Muscle of leg (tissue), 3 donors: ENCODE measurements at regions not wholly inside any gene's neighbourhood (a gene's known extent, or its start where the extent isn't known, plus 50 kb on each side); places are given as distances from the start of the nearest gene placed in this dataset.

Experiments used
- DNase-seq: peaks from one replicate; pipeline ENCODE4 v3.0.0; 2013
- H3K27ac ChIP-seq: one replicate; pipeline ENCODE4 v1.5.1; 2013; ENCODE audit warnings: mild to moderate bottlenecking, low read length, control low read depth
- H3K27me3 ChIP-seq: one replicate; pipeline ENCODE4 v1.6.1; 2013; ENCODE audit warnings: low read length; ENCODE audit not compliant: control insufficient read depth, insufficient read depth
- H3K36me3 ChIP-seq: one replicate; pipeline ENCODE4 v1.6.1; 2013; ENCODE audit warnings: low read length; ENCODE audit not compliant: control insufficient read depth, insufficient read depth
- H3K4me1 ChIP-seq: one replicate; pipeline ENCODE4 v1.6.1; 2013; ENCODE audit warnings: low read length; ENCODE audit not compliant: control insufficient read depth, insufficient read depth
- H3K4me3 ChIP-seq: one replicate; pipeline ENCODE4 v1.5.1; 2013; ENCODE audit warnings: low read length, control low read depth
- H3K9me3 ChIP-seq: replicated peaks from 2 replicates; pipeline ENCODE4 v1.6.1; 2013; ENCODE audit warnings: low read depth, low read length; ENCODE audit not compliant: control insufficient read depth
- WGBS: methylation state at CpG from one replicate; pipeline ENCODE4 v1.1.5; 2013; ENCODE audit warnings: missing lambda C conversion rate; ENCODE audit not compliant: insufficient coverage; 5-methylcytosine and 5-hydroxymethylcytosine counted together

DNA sequence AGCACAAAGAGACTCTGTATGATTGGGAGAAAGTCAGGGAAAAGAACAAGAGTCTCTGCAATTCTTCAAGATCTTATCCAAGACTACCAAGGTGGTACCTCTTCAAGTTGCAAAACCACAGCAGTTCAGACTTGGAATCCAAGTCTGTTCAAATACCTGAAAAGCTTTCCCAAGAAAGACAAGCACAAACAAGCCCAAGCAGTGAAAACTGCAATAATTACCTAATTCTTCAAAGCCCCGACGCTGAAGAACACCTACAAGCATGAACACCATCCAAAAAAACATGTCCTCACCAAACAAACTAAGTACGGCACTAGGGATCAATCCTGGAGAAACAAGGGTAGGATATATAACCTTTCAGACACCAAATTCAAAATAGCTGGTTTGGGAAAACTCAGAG lies 299.3 kb upstream of the ALCAM start:
- no peaks in the 10 kb centered on the region for H3K4me1 ChIP-seq
- H3K9me3 ChIP-seq: peaks cover 2% of the 10 kb centered on the region
- H3K36me3 ChIP-seq: no peaks in the 10 kb centered on the region
- no peak overlapping the region for H3K4me3 ChIP-seq
- DNase-seq: no peak
- H3K27ac ChIP-seq: no peak overlapping the region
- no CpG with 5 or more reads among the region's 3 CpGs for WGBS
- H3K27me3 ChIP-seq: no peaks in the 10 kb centered on the region

DNA sequence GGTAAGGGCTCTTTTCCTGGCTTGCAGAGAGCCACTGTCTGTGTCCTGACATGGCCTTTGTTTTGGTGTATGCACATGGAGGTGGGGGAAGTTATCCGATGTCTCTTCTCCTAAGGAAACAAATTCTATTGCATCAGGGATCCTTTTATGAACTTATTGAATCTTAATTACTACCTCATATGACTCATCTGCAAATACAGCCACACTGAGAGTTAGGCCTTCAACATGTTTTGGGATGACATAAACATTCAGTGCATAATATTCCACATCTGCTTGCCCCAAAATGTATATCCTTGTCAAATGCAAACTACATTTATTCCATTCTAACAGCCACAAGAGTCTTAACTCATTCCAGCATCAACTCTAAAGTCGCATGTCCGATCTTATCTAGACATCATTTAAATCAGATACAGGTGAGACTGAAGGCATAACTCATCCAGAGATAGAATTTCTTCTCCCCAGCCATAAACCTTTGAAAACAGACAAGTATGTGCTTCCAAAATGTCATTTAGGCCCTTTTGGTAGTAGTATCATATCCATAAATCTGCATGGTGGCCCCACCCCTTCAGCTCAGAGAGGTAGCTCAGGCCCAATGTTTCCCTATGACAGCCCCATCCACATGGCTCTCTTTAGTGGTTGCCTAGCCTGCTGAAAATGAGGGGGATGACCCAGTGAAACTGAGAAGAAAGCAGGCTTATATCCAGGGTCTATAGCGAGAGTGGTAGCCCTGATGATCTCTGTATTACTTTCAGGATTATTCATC lies 289.5 kb upstream of the ALCAM start:
- H3K36me3 ChIP-seq: no peaks in the 10 kb centered on the region
- H3K9me3 ChIP-seq: no peaks in the 10 kb centered on the region
- 100% methylated on average over 2 of the region's 4 CpGs for WGBS

DNA sequence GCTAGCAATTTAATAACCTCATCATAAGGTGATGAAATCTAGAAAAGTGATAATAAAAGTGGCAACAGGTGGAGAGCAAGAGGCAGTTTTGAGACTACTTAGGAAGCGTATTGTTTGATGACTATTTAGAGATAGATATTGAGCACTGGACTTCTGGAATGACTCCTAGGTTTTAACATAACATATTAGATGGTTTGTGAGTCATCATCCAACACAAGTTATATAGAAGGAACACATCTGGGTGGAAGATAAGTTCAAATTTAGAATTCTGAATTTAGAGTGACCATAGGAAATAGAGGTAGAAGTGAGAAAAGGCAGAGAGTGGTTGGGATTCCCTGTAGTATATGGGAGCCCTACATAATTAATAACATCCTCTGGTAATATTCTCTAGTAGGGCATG lies 282.8 kb upstream of the ALCAM start:
- H3K27me3 ChIP-seq: no peaks in the 10 kb centered on the region
- no CpG with 5 or more reads among the region's 1 CpG for WGBS

More for the DNA sequence above, 289.5 kb upstream of the ALCAM start:
- DNase-seq: no peak
- Histone ChIP-seq H3K27me3 (no peaks in the 10 kb centered on the region), H3K4me1 (no peaks in the 10 kb centered on the region), H3K4me3 (no peak overlapping the region), H3K27ac (no peak overlapping the region)

DNA sequence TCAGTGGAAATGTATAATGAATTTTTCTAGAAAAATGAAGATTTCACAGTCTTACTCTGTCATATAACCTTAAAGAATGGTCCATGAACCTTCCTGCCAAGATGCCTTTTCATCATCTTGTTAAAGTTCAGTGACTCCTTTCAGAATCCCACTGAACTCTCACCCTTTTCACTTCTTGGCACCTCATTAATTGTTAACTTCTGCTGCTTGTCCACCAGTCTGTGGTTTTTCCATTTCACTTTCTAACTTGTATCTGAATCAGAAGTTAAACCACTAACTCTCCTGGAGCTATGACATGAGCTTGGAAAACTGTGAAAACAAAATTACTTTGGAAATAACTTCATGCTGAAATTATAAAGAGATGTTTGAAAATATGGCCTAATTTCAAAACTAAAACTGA lies 281.2 kb upstream of the ALCAM start:
- no peaks in the 10 kb centered on the region for H3K36me3 ChIP-seq
- no peak overlapping the region for H3K4me3 ChIP-seq
- no peaks in the 10 kb centered on the region for H3K27me3 ChIP-seq
- DNase-seq: no peak
- H3K27ac ChIP-seq: no peak overlapping the region
- H3K9me3 ChIP-seq: no peaks in the 10 kb centered on the region
- H3K4me1 ChIP-seq: no peaks in the 10 kb centered on the region

More for the DNA sequence above, 282.8 kb upstream of the ALCAM start:
- Histone ChIP-seq H3K36me3 (no peaks in the 10 kb centered on the region), H3K27ac (no peak overlapping the region), H3K9me3 (no peaks in the 10 kb centered on the region), H3K4me3 (no peak overlapping the region), H3K4me1 (no peaks in the 10 kb centered on the region)
- DNase-seq: no peak

DNA sequence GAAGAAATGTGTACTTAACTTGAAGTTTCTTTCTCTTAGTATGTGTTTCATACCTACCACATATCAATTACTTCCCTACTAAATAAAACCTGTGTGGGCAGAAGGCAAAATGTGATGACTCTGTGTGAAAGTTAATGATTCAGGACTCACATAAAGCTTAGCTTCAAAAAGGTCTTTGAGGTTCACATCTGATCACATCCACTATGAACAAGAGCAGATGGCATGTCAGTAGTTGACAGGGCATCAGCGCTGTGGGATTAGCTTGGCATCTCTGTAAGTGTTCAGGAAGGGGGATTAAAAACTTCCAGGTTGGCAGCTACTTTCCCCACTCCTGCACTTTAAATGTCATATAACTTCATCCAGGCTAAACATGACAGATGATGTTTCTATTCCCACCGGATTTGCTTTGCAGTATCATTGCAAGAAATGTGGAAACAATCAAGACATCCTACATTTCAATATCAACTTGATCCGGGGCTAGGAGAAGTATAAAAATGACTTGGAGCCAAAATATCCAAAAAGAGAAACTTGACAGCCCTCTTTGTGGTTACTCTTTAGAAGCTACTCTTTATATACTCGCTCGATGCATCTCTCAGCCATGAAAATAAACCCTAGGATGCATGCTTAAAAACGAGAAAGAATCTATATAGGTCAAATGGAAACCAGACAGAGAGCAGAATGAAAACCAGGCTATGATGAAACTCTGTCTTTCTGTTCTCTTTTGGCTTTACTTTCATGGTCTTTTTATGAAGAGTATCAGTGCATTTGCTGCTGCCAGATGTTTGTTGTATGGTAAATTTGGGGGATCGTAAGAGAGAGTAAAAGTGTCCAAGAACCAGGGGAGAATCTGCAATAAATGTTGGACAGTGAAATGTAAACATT lies 273.1 kb upstream of the ALCAM start:
- no peak overlapping the region for H3K4me3 ChIP-seq
- WGBS: 0% methylated on average over 1 of the region's 7 CpGs
- no peaks in the 10 kb centered on the region for H3K27me3 ChIP-seq
- no peak overlapping the region for H3K27ac ChIP-seq
- no peak for DNase-seq
- H3K9me3 ChIP-seq: peaks cover 3% of the 10 kb centered on the region
- H3K36me3 ChIP-seq: no peaks in the 10 kb centered on the region
- H3K4me1 ChIP-seq: no peaks in the 10 kb centered on the region

DNA sequence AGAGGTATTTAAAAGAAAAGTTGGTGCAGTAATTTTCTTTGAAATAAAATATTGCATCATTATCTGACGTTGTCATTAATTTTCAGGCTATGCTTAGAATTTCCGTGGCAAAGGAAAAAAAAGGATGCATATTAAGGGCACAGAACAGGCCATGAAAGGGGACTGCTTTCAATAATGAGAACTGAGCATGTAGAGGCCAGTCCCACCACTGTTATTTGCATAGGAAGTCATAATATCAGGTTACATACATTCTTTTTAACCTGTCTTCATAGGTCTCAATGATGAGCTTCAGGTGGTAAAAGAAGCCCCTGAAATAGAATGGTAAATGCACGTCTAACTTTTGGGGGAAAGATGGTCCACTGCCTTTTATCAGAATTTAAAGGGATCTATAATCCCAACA lies 272.1 kb upstream of the ALCAM start:
- H3K4me3 ChIP-seq: no peak overlapping the region
- H3K27ac ChIP-seq: no peak overlapping the region
- no peaks in the 10 kb centered on the region for H3K4me1 ChIP-seq
- H3K9me3 ChIP-seq: peaks cover 3% of the 10 kb centered on the region
- no peaks in the 10 kb centered on the region for H3K36me3 ChIP-seq
- WGBS: no CpG with 5 or more reads among the region's 3 CpGs
- H3K27me3 ChIP-seq: no peaks in the 10 kb centered on the region
- no peak for DNase-seq

DNA sequence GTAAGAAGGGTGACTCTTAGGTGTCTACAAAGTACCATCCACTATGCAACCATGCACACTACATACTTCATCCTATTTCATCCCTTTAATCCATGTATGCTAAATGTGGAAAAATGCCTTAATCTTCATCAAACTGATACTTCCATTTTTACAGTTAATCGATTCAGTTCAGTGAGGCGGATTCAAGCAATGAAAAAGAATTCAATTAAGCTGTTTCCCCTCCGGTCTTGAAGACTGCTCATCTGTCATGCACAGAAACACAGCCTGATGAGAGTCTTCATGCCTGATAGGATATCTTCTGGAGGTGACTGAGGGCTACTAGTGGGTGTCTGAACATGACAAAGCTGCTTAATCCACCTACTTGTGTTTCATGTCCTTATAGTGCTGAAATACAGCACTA lies 270.6 kb upstream of the ALCAM start:
- Histone ChIP-seq H3K9me3 (peaks cover 3% of the 10 kb centered on the region), H3K4me1 (no peaks in the 10 kb centered on the region), H3K36me3 (no peaks in the 10 kb centered on the region), H3K27me3 (no peaks in the 10 kb centered on the region), H3K27ac (no peak overlapping the region), H3K4me3 (no peak overlapping the region)
- WGBS: 84% methylated on average over 3 of the region's 3 CpGs
- DNase-seq: no peak

DNA sequence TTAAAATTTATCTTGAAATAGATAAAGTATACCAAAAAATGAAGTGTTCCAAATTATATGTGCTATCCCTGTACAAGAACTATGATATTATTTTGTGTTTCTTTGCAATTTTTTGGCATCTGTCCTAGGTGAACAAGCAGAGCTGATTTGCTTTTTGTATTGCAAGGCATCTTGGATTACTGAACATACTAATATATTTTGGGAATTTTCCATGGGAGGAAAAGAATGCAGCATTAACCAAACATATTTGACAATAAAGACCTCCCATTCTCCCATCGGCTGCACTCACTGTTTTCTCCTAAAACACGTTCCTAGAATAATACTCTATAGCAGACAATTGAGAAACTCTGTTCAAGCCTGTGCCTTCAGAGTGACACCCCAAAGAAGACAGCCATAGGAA lies 265.1 kb upstream of the ALCAM start:
- WGBS: no CpG with 5 or more reads among the region's 2 CpGs
- no peak for DNase-seq
- no peaks in the 10 kb centered on the region for H3K36me3 ChIP-seq

DNA sequence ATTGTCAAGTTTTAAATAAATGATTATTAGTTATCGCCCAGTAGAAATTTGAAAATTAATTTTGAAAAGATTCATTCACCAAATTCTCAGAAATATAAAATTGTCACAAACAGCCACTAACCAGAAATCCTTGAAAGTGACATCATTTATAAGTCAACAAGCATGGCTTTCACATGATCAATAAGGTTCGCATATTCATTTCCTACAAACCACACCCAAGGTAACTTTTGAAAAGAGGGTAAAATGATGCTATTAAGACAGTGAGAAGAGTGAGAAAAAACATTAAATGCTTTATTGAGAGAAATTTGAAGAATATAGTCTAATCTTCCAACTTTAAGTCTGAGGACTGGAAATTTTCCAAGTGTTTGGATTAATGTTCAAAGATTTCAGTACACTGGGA lies 263.6 kb upstream of the ALCAM start:
- Histone ChIP-seq H3K36me3 (no peaks in the 10 kb centered on the region), H3K4me1 (no peaks in the 10 kb centered on the region), H3K27ac (no peak overlapping the region), H3K9me3 (no peaks in the 10 kb centered on the region), H3K4me3 (no peak overlapping the region), H3K27me3 (no peaks in the 10 kb centered on the region)
- WGBS: no CpG with 5 or more reads among the region's 2 CpGs
- DNase-seq: no peak

More for the DNA sequence above, 265.1 kb upstream of the ALCAM start:
- Histone ChIP-seq H3K27me3 (no peaks in the 10 kb centered on the region), H3K27ac (no peak overlapping the region), H3K4me3 (no peak overlapping the region), H3K9me3 (no peaks in the 10 kb centered on the region), H3K4me1 (no peaks in the 10 kb centered on the region)

DNA sequence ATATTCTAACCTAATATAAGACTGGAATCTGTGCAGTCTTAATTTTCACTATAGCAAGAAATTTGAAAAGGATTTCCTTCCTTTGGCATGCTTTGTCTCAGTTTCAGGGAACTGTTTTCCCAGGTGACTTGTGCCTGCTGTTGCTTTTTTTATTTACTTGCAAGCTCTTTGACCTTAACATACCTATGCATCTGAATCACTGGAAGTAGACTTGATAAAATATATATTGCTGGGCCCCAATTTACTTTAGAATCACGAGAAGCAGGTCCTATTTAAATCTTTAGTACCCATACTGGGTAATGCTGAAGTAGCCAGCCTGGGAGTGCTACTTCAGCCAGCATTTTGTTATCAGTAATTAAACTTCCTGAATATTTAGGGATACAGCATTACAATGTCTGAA lies 257.9 kb upstream of the ALCAM start:
- WGBS: no CpG with 5 or more reads among the region's 1 CpG
- Histone ChIP-seq H3K27me3 (no peaks in the 10 kb centered on the region), H3K36me3 (no peaks in the 10 kb centered on the region), H3K27ac (no peak overlapping the region), H3K4me1 (no peaks in the 10 kb centered on the region), H3K9me3 (peaks cover 4% of the 10 kb centered on the region), H3K4me3 (no peak overlapping the region)
- no peak for DNase-seq
